Transverse colon (tissue), 4 donors: ENCODE measurements at regions not wholly inside any gene's neighbourhood (a gene's known extent, or its start where the extent isn't known, plus 50 kb on each side); places are given as distances from the start of the nearest gene placed in this dataset.

Source experiments
- DNase-seq: peaks from one replicate; pipeline ENCODE4 v3.0.0-alpha.2; 2019
- H3K27ac ChIP-seq, 4 donors: fragments of 200-600 bp; sonication (generic); 2 replicates each; pipeline ENCODE4 v1.5.1; 2016 to 2018; ENCODE audit warnings: inconsistent platforms in 4 of 4
- H3K27me3 ChIP-seq: fragments of 200-600 bp; sonication (generic); 2 replicates; pipeline ENCODE4 v1.5.1; 2017; ENCODE audit warnings: inconsistent platforms
- H3K36me3 ChIP-seq, 4 donors: fragments of 200-600 bp; sonication (generic); 2 replicates each; pipeline ENCODE4 v1.5.1; 2017 to 2019; ENCODE audit warnings: inconsistent platforms in 4 of 4
- H3K4me1 ChIP-seq, 4 donors: fragments of 200-600 bp; sonication (generic); 2 replicates each; pipeline ENCODE4 v1.5.1; 2017 to 2020; ENCODE audit warnings: inconsistent platforms in 4 of 4
- H3K4me3 ChIP-seq, 4 donors: fragments of 200-600 bp; sonication (generic); 1 replicate in 1 of 4; 2 replicates in 3 of 4; pipeline versions ENCODE4 v1.5.1 to v1.6.1; 2017 to 2019; ENCODE audit warnings: inconsistent platforms in 4 of 4
- H3K9me3 ChIP-seq, 2 donors: fragments of 200-600 bp; sonication (generic); 2 replicates each; pipeline ENCODE4 v1.5.1; 2017 to 2019; ENCODE audit warnings: inconsistent platforms in 2 of 2
- CTCF ChIP-seq, 5 experiments: fragments of 200-600 bp in 3 of 5; fragments of 450-650 bp in 2 of 5; sonication (generic) in 3 of 5; IDR thresholded peaks; 1 replicate in 2 of 5; 2 replicates in 3 of 5; pipeline ENCODE4 v1.5.1; 2016 to 2017; ENCODE audit warnings: antibody characterized with exemption in 5 of 5, inconsistent platforms in 3 of 5, mild to moderate bottlenecking in 2 of 5, moderate library complexity in 1 of 5
- EP300 ChIP-seq: sonication (generic); formaldehyde crosslinking; IDR thresholded peaks from one replicate; pipeline ENCODE4 v1.6.1; 2017; ENCODE audit warnings: antibody characterized with exemption, low read depth
- POLR2A ChIP-seq: fragments of 450-650 bp; IDR thresholded peaks from one replicate; pipeline ENCODE4 v1.6.1; 2016; ENCODE audit warnings: antibody characterized with exemption, mild to moderate bottlenecking, moderate library complexity
- POLR2AphosphoS5 ChIP-seq, 3 donors: sonication (generic); formaldehyde crosslinking; IDR thresholded peaks; one replicate each; pipeline ENCODE4 v1.6.1; 2016; ENCODE audit warnings: antibody characterized with exemption in 3 of 3
- WGBS, 2 donors: methylation state at CpG; one replicate each; pipeline ENCODE4 v1.1.5; 2018; ENCODE audit warnings: low coverage in 1 of 2; 5-methylcytosine and 5-hydroxymethylcytosine counted together
- in situ Hi-C, 4 donors: fragments of 200-750 bp; cut with MboI; loops; one replicate each; pipeline versions ENCODE4 v1.15.0 to v1.15.1; 2017; ENCODE audit warnings: low sequenced_read_pairs in 3 of 4, low pct_ligation_motif_present in 1 of 4, low pct_unique_long_range_greater_than_20kb in 1 of 4
- intact Hi-C: fragments of 100-400 bp; cut with DNase I; formaldehyde crosslinking; loops from one replicate; pipeline ENCODE4 v1.15.1; 2023; ENCODE audit warnings: low total_unique reads

GRCh38 chr4:20428436-20429160 lies 176.9 kb downstream of the SLIT2 start:
- no peak overlapping the region for H3K4me3 ChIP-seq
- no peaks in the 10 kb centered on the region for H3K27me3 ChIP-seq
- TF ChIP-seq POLR2A = no peak
- no peak for TF ChIP-seq POLR2AphosphoS5 (IDR thresholded peaks at IDR 0.05)
- no peak for TF ChIP-seq EP300
- TF ChIP-seq CTCF (IDR thresholded peaks at IDR 0.05) = no peak
- in situ Hi-C loops = loop anchor here (10.0 kb wide), 2 partner anchors 116 to 256 kb away; no protein-coding TSS in a partner anchor
- 75 to 80% methylated on average over 4 to 8 of the region's 8 CpGs for WGBS, 2 donors
- peaks cover 0 to 33% (median 11%) of the 10 kb centered on the region in 4 donors for H3K4me1 ChIP-seq
- no peaks in the 10 kb centered on the region for H3K36me3 ChIP-seq
- no peak for DNase-seq
- intact Hi-C loops = no loop called here
- H3K27ac ChIP-seq = no peak overlapping the region
- H3K9me3 ChIP-seq = no peaks in the 10 kb centered on the region

GRCh38 chr4:20430259-20430941 lies 178.7 kb downstream of the SLIT2 start:
- in situ Hi-C loops = no loop called here

GRCh38 chr4:20431543-20431951 lies 179.8 kb downstream of the SLIT2 start:
- Histone ChIP-seq H3K9me3 (no peaks in the 10 kb centered on the region), H3K27ac (peak overlapping the region; percentile 45 to 75 (median 57)), H3K36me3 (no peaks in the 10 kb centered on the region), H3K4me3 (no peak overlapping the region), H3K27me3 (no peaks in the 10 kb centered on the region), H3K4me1 (peaks cover 0 to 37% (median 12%) of the 10 kb centered on the region in 4 donors)
- intact Hi-C loops = no loop called here
- in situ Hi-C loops = no loop called here
- TF ChIP-seq CTCF (IDR thresholded peaks at IDR 0.05) (no peak), POLR2A (no peak), POLR2AphosphoS5 (IDR thresholded peaks at IDR 0.05) (no peak), EP300 (no peak)
- DNase-seq = no peak
- 58 to 73% methylated on average over 6 of the region's 6 CpGs for WGBS, 2 donors

More at GRCh38 chr4:20430259-20430941, 178.7 kb downstream of the SLIT2 start:
- Histone ChIP-seq H3K9me3 (no peaks in the 10 kb centered on the region), H3K4me1 (peaks cover 0 to 37% (median 12%) of the 10 kb centered on the region in 4 donors), H3K36me3 (no peaks in the 10 kb centered on the region), H3K4me3 (no peak overlapping the region), H3K27me3 (no peaks in the 10 kb centered on the region), H3K27ac (peak overlapping the region; percentile 45 to 75 (median 57))
- peak; percentile 13 for DNase-seq
- TF ChIP-seq CTCF (IDR thresholded peaks at IDR 0.05) (no peak), POLR2AphosphoS5 (IDR thresholded peaks at IDR 0.05) (no peak), EP300 (no peak), POLR2A (no peak)
- 58 to 60% methylated on average over 5 of the region's 5 CpGs for WGBS, 2 donors
- intact Hi-C loops = no loop called here

- H3K4me3 ChIP-seq = no peak overlapping the region
- peak overlapping the region; percentile 45 to 75 (median 57) for H3K27ac ChIP-seq
- H3K27me3 ChIP-seq = no peaks in the 10 kb centered on the region
- H3K9me3 ChIP-seq = no peaks in the 10 kb centered on the region
- no peaks in the 10 kb centered on the region for H3K36me3 ChIP-seq
- intact Hi-C loops (no loop called here), in situ Hi-C loops (no loop called here)
- H3K4me1 ChIP-seq = peaks cover 0 to 37% (median 12%) of the 10 kb centered on the region in 4 donors
- WGBS, 2 donors = 58 to 65% methylated on average over 4 to 5 of the region's 5 CpGs
- DNase-seq = no peak
- TF ChIP-seq CTCF (IDR thresholded peaks at IDR 0.05) (no peak), EP300 (no peak), POLR2AphosphoS5 (IDR thresholded peaks at IDR 0.05) (no peak), POLR2A (no peak)
These were observed 180.4 kb downstream of the SLIT2 start for GRCh38 chr4:20432088-20432487.
